GM21723 (cell line): ENCODE measurements at regions not wholly inside any gene's neighbourhood (a gene's known extent, or its start where the extent isn't known, plus 50 kb on each side); places are given as distances from the start of the nearest gene placed in this dataset.
"Not testable (repeated sequence)": the region's sequence is repeated elsewhere in the genome, so short reads cannot be mapped to it uniquely, and the experiment has no call there.

Experiments
- ATAC-seq: cut with Tn5 transposase; IDR thresholded peaks from one replicate; pipeline ENCODE4 v1.9.1; 2021; ENCODE audit warnings: mild to moderate bottlenecking, moderate library complexity; ENCODE audit not compliant: unreplicated experiment

- ATAC-seq, result no peak
Measured at GRCh38 chrX:45524296-45524695, 323.6 kb upstream of the DIPK2B start.

GRCh38 chrX:45518552-45518951, 317.9 kb upstream of the DIPK2B start:
- ATAC-seq, result no peak

GRCh38 chrX:45517090-45517973, 316.7 kb upstream of the DIPK2B start:
- ATAC-seq, result no peak

GRCh38 chrX:45515262-45516215, 314.9 kb upstream of the DIPK2B start:
- ATAC-seq, result no peak

- ATAC-seq, result no peak
Measured at GRCh38 chrX:45513042-45513441, 312.4 kb upstream of the DIPK2B start.

GRCh38 chrX:45508454-45508853, 307.8 kb upstream of the DIPK2B start:
- ATAC-seq, result no peak

GRCh38 chrX:45506149-45506730, 305.6 kb upstream of the DIPK2B start:
- no peak for ATAC-seq

GRCh38 chrX:45505214-45505613, 304.5 kb upstream of the DIPK2B start:
- ATAC-seq, result no peak

DNA sequence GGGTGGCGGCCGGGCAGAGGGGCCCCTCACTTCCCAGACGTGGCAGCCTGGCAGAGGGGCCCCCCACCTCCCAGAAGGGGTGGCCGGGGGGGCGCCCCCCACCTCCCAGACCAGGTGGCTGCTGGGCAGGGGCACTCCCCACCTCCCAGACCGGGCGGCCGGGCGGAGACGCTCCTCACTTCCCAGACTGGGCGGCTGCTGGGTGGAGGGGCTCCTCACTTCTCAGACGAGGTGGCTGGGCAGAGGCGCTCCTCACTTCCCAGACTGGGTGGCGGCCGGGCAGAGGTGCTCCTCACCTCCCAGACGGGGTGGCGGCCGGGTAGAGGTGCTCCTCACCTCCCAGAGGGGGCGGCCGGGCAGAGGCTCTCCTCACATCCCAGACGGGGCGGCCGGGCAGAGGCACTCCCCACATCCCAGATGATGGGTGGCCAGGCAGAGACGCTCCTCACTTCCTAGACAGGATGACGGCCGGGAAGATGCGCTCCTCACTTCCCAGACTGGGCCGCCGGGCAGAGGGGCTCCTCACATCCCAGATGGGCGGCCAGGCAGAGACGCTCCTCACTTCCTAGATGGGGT, 303.2 kb upstream of the DIPK2B start:
- not testable (repeated sequence) for ATAC-seq

- ATAC-seq, result no peak
Measured at GRCh38 chrX:45502396-45502795, 301.7 kb upstream of the DIPK2B start.

- no peak for ATAC-seq
Measured at GRCh38 chrX:45497290-45497689, 296.6 kb upstream of the DIPK2B start.

DNA sequence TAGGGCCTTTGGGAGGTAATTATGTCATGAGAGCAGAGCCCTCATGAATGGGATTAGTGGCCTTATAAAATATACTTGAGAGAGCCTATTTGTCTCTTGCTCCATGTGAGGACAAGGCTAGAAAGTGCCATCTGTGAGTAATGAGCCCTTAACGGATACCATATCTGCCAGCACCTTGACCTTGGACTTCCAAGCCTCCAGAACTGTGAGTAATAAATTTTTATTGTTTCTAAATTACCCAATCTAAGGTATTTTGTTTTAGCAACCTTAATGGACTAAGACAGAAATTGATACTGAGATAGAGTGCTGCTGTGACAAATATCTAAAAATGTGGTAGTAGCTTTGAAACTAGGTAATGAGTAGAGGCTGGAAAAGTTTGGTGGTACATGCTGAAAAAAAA, 285.0 kb upstream of the DIPK2B start:
- no peak for ATAC-seq

DNA sequence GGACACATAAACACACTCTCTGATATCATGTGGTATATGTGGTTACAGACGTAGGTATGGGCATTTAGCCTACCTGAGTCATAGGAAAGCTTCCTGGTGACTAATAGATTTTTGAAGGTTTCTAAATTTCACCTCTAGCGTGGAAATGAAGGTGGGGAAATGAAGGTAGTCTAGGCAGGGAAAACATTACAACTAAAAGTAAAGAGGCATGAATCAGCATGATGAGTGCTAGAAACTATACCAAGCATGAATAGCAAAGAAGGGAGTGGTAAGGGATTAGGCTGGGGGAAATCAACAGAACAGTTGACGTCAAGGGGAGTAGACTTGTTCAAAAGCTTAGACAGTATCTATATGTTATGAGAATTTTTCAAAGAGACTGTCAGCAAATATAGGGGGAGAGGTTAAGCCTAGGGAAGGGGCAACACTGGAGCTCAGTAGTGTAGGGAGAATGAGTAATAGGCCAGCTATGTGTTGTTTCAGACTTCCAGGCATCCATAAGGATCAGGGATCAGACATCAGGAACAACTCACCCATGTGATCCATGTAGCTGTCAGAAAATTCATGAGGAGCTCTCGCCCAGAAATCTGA, 279.3 kb upstream of the DIPK2B start:
- ATAC-seq, result no peak

DNA sequence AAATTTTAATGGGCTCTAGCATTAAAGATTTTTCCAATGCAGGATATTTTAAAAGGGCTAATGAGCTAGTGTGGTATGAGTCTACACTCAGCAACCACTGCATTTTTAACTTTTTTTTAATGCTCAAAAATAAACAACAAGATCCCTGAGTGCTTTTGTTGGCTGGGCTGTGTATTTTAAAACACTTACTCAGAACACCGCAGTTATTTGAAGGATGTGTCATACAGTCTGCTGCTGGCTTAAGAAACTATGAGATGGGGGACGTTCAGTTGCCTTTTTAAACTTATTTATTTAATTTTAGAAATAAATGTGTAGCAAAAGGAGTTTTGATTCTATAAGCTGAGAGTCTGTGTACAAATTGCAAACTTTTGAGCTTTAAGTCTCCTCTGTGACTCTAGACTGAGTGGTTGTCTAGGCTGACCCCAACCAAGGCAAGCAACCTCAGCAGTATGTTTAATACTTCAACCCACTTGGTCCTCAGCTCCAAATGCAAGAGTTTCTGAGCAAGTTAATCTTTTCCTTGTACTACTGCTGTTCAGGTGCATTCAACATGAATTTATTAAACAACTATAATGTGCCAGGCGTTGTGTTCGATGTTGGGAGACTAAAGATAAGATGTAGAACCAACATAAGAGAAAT, 278.6 kb upstream of the DIPK2B start:
- ATAC-seq, result no peak

DNA sequence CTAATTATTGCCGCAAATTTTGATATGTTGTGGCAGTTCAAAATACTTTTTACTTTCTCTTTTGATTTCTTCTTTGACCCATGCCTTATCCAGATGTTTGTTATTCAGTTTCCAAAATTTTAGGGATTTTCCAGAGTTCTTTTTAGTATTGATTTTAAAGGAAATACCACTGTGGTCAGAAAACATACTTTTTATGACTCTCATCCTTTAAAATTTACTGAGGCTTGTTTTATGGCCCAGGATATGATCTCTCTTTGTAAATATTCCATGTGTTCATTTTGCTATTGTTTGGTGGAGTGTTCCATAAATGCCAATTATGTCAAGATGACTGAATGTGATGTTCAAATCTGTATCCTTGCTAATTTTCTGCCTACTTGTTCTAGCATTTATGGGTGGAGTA, 272.3 kb upstream of the DIPK2B start:
- no peak for ATAC-seq

DNA sequence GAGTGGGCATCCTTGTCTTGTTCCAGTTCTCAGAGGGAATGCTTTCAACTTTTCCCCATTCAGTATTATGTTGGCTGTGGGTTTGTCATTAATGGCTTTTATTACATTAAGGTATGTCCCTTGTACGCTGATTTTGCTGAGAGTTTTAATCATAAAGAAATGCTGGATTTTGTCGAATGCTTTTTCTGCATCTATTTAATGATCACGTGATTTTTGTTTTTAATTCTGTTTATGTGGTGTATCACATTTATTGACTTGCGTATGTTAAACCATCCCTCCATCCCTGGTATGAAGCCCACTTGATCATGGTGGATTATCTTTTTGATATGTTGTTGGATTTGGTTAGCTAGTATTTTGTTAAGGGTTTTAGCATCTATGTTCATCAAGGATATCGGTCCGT, 266.9 kb upstream of the DIPK2B start:
- ATAC-seq, result not testable (repeated sequence)

DNA sequence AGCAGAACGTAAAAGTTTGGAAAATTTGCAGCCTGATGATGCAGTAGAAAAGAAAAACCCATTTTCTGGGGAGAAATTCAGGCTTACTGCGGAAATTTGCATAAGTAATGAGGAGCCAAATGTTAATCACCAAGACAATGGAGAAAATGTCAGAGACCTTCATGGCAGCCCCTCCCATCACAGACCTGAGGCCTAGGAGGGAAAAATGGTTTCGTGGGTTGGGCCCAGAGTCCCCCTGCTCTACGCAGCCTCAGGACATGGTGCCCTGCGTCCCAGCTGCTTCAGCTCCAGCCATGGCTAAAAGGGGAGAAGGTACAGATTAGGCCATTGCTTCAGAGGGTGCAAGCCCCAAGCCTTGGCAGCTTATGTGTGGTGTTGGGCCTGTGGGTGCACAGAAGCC, 255.1 kb upstream of the DIPK2B start:
- ATAC-seq, result not testable (repeated sequence)

GRCh38 chrX:45454290-45454689, 253.6 kb upstream of the DIPK2B start:
- ATAC-seq, result no peak

DNA sequence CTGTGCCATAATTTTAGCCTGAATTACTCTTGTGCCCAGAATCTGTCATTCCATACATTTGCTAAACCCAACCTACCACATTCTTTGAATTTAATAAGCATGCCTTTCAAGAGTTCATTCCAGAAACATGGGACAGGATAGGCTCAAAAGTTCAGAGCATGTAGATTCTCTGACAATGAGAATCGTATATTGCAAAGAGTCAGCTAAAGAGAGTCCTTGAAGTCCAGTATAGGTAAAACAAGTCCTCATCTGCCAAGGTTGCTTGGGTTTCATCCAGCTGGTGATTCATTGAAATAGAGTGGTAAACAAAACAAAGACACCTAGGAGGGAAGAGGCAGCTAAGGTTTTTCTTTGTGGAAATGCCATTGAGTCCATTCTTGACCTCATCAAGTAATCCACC, 249.3 kb upstream of the DIPK2B start:
- ATAC-seq, result no peak

DNA sequence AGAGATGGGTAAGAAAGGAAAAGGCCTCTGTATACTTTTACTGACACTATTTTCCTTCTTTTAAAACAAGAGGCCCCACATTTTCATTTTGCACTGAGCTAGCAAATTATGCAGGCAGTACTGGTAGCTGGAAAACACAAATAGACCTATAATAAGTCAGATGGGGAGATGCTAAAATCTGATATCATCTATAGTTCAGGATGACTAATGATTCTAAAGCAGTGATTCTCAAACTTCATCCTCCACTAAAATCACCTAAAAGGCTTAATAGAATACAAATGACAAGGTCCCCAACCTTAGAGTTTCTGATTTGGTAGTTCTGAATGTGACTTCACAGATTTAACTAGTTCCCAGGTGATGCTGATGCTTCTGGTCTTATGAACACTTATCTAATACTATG, 247.3 kb upstream of the DIPK2B start:
- no peak for ATAC-seq
